ENCODE measurements at regions not wholly inside any gene's neighbourhood (a gene's known extent, or its start where the extent isn't known, plus 50 kb on each side); places are given as distances from the start of the nearest gene placed in this dataset.

DNA sequence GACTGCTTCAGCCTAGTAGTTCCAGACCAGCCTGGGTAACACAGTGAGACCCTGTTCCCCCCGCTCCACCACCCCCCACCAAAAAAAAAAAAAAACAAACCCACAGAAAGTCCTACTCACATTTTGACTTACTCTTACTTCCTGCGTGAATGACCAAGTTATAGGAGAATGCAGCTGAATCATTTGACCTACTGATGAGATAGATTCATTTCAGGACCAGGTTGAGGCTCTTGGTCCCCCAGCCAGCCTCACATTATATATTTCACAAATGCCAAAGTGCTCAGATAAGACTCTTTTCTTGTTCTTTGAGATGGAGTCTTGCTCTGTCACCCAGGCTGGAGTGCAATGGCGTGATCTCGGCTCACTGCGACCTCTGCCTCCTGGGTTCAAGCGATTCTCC, 70.2 kb downstream of the KLF5 start:
- Mint-ChIP-seq H3K4me1 (no peaks in the 10 kb centered on the region), H3K9me3 (0 out of 2 replicates have a peak, but pooled peaks cover 3% of the 10 kb centered on the region), H3K4me3 (no peak overlapping the region), H3K36me3 (no peaks in the 10 kb centered on the region), H3K27ac (no peak overlapping the region), H3K27me3 (ENCODE audit: low read depth) (no peaks in the 10 kb centered on the region)
- TF ChIP-seq CREM (CRISPR knock-in tag; IDR thresholded peaks at IDR 0.05) (no peak), SOX15 (CRISPR knock-in tag; IDR thresholded peaks at IDR 0.05) (no peak), OVOL2 (CRISPR knock-in tag; IDR thresholded peaks at IDR 0.05; ENCODE audit: borderline replicate concordance) (no peak), ZNF423 (CRISPR knock-in tag; IDR thresholded peaks at IDR 0.05) (no peak), IRF2 (CRISPR knock-in tag; IDR thresholded peaks at IDR 0.05; ENCODE audit: borderline replicate concordance, low read depth) (no peak), ZNF138 (CRISPR knock-in tag; conservative IDR thresholded peaks at IDR 0.05) (no peak), SMAD4 (CRISPR knock-in tag; IDR thresholded peaks at IDR 0.05) (no peak), TCF7 (CRISPR knock-in tag; IDR thresholded peaks at IDR 0.05; ENCODE audit: low read depth) (no peak), ZNF317 (CRISPR knock-in tag; IDR thresholded peaks at IDR 0.05; ENCODE audit: borderline replicate concordance, low read depth) (no peak), SP1 (CRISPR knock-in tag; conservative IDR thresholded peaks at IDR 0.05) (no peak), RELA (CRISPR knock-in tag; IDR thresholded peaks at IDR 0.05; ENCODE audit: borderline replicate concordance) (no peak), ZNF416 (CRISPR knock-in tag; IDR thresholded peaks at IDR 0.05) (no peak), CBFB (CRISPR knock-in tag; IDR thresholded peaks at IDR 0.05; ENCODE audit: low read depth) (no peak), GTF2I (CRISPR knock-in tag; conservative IDR thresholded peaks at IDR 0.05) (no peak), PRRX2 (CRISPR knock-in tag; IDR thresholded peaks at IDR 0.05) (no peak), EMX1 (CRISPR knock-in tag; IDR thresholded peaks at IDR 0.05) (no peak)
- TF ChIP-seq, protein P1, sequence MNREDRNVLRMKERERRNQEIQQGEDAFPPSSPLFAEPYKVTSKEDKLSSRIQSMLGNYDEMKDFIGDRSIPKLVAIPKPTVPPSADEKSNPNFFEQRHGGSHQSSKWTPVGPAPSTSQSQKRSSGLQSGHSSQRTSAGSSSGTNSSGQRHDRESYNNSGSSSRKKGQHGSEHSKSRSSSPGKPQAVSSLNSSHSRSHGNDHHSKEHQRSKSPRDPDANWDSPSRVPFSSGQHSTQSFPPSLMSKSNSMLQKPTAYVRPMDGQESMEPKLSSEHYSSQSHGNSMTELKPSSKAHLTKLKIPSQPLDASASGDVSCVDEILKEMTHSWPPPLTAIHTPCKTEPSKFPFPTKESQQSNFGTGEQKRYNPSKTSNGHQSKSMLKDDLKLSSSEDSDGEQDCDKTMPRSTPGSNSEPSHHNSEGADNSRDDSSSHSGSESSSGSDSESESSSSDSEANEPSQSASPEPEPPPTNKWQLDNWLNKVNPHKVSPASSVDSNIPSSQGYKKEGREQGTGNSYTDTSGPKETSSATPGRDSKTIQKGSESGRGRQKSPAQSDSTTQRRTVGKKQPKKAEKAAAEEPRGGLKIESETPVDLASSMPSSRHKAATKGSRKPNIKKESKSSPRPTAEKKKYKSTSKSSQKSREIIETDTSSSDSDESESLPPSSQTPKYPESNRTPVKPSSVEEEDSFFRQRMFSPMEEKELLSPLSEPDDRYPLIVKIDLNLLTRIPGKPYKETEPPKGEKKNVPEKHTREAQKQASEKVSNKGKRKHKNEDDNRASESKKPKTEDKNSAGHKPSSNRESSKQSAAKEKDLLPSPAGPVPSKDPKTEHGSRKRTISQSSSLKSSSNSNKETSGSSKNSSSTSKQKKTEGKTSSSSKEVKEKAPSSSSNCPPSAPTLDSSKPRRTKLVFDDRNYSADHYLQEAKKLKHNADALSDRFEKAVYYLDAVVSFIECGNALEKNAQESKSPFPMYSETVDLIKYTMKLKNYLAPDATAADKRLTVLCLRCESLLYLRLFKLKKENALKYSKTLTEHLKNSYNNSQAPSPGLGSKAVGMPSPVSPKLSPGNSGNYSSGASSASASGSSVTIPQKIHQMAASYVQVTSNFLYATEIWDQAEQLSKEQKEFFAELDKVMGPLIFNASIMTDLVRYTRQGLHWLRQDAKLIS (CRISPR knock-in tag; IDR thresholded peaks at IDR 0.05; ENCODE audit: borderline replicate concordance), result no peak
- TF ChIP-seq, protein P2, sequence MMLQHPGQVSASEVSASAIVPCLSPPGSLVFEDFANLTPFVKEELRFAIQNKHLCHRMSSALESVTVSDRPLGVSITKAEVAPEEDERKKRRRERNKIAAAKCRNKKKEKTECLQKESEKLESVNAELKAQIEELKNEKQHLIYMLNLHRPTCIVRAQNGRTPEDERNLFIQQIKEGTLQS (CRISPR knock-in tag; conservative IDR thresholded peaks at IDR 0.05), result no peak
- TF ChIP-seq, protein P3, sequence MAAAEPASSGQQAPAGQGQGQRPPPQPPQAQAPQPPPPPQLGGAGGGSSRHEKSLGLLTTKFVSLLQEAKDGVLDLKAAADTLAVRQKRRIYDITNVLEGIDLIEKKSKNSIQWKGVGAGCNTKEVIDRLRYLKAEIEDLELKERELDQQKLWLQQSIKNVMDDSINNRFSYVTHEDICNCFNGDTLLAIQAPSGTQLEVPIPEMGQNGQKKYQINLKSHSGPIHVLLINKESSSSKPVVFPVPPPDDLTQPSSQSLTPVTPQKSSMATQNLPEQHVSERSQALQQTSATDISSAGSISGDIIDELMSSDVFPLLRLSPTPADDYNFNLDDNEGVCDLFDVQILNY (CRISPR knock-in tag; IDR thresholded peaks at IDR 0.05), result no peak
- TF ChIP-seq, protein P4, sequence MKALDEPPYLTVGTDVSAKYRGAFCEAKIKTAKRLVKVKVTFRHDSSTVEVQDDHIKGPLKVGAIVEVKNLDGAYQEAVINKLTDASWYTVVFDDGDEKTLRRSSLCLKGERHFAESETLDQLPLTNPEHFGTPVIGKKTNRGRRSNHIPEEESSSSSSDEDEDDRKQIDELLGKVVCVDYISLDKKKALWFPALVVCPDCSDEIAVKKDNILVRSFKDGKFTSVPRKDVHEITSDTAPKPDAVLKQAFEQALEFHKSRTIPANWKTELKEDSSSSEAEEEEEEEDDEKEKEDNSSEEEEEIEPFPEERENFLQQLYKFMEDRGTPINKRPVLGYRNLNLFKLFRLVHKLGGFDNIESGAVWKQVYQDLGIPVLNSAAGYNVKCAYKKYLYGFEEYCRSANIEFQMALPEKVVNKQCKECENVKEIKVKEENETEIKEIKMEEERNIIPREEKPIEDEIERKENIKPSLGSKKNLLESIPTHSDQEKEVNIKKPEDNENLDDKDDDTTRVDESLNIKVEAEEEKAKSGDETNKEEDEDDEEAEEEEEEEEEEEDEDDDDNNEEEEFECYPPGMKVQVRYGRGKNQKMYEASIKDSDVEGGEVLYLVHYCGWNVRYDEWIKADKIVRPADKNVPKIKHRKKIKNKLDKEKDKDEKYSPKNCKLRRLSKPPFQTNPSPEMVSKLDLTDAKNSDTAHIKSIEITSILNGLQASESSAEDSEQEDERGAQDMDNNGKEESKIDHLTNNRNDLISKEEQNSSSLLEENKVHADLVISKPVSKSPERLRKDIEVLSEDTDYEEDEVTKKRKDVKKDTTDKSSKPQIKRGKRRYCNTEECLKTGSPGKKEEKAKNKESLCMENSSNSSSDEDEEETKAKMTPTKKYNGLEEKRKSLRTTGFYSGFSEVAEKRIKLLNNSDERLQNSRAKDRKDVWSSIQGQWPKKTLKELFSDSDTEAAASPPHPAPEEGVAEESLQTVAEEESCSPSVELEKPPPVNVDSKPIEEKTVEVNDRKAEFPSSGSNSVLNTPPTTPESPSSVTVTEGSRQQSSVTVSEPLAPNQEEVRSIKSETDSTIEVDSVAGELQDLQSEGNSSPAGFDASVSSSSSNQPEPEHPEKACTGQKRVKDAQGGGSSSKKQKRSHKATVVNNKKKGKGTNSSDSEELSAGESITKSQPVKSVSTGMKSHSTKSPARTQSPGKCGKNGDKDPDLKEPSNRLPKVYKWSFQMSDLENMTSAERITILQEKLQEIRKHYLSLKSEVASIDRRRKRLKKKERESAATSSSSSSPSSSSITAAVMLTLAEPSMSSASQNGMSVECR (CRISPR knock-in tag; IDR thresholded peaks at IDR 0.05; ENCODE audit: borderline replicate concordance), result no peak
- POLR2A ChIA-PET, result no interaction called here
- CTCF ChIA-PET, result no interaction called here
- no peak for ATAC-seq
- DNase-seq (ENCODE audit: low spot score), result no peak

Measured in WTC11 (cell line).